ENCODE measurements at regions not wholly inside any gene's neighbourhood (a gene's known extent, or its start where the extent isn't known, plus 50 kb on each side); places are given as distances from the start of the nearest gene placed in this dataset.
"Not testable (repeated sequence)": the region's sequence is repeated elsewhere in the genome, so short reads cannot be mapped to it uniquely, and the experiment has no call there.

DNA sequence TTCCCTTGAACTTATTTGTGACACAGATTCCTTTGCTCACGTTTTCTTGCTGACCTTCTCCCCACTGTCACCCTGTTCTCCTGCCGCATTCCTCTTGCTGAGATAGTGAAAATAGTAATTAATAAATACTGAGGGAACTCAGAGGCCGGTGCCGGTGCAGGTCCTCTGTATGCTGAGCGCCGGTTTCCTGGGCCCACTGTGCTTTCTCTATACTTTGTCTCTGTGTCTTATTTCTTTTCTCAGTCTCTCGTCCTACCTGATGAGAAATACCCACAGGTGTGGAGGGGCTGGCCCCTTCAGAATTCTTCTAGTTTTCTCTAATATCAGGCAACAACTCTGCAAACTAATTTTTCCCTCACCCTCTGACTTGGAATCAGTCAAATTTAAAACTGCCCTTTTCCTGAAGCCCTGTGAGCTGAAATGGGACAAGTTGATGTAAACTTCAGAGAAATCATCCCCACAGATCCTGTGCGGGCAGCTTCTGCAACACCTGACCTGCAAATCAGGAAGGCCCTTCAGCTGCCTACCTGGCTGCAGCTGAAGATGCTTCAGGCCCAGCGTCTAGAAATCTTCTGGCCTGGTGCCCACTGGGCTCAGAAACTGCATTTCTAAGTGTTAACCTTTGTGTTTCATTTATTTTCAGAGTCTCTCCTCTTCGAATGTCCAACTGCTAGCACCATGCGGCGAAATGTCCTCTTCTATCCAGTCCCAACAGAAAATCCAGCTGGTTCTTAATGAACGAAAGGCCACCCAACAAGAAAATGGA, 149.7 kb downstream of the TMEM121 start:
- not testable (repeated sequence) for DNase-seq (ENCODE audit: insufficient read length, low spot score); FAIRE-seq

DNA sequence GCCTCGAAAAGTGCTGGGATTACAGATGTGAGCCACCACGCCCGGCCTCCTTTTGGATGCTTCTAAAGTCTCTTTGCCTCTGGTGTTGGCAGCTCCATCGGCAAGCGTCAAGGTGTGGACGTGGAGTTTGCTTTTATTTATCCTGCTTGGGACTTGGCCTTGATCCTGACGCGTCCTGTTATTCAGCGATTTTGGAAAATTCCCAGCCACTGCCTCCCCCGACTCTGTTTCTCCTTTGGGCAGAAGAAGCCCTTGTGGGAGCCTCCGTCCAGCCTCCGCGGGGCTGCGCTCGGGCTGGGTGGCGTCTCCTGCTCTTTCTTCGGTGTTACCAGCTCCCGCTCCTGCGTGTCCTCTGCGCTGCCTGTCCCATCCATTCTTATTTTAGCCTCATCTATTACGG, 151.7 kb downstream of the TMEM121 start:
- not testable (repeated sequence) for FAIRE-seq; DNase-seq (ENCODE audit: insufficient read length, low spot score)

DNA sequence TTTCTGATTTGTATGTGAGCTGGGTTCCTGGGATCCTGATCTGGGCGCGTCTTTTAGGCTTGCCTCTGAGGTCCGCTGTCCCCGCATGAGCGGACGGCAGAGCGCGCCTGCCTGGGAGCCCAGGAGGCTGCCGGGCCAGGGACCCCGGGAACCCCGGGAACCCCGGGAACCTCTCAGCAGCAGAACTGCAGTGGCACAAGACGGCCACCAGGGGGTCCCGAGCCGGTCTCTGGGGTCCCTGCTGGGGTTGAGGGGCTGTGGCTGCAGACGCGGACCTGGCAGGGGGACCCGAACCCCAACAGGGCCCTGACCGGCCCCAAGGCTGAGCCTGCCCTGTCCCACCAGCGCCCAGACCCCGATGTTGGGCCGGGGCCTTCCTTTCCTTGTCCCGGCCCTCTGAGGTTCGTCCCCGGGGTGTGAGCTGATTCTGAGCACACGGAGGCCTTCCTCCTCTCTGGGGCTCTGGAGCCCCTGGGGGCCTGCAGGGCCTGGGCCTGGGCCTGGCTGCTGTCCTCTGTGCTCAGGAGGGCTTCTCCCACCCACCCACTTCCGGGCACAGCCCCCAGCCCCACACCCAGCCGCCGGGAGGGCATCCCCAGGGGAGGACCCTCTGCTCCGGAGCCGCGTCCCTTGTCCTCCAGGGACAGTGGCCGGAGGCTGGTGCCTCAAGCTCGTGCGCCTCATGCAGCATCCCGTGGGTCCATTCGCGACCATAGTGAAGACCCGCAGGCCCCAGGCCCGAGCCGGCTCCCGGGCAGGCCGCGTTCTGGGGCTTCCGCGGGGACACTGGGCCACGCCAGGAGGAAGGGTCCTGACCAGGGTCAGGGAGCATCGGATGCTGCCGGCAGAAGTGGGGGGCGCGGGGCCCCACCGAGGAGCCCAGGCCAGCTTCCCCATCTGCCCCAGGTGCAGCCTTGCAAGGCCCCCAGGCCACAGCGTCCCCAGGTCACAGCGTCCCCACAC, 152.9 kb downstream of the TMEM121 start:
- DNase-seq (ENCODE audit: insufficient read length, low spot score); FAIRE-seq: not testable (repeated sequence)

DNA sequence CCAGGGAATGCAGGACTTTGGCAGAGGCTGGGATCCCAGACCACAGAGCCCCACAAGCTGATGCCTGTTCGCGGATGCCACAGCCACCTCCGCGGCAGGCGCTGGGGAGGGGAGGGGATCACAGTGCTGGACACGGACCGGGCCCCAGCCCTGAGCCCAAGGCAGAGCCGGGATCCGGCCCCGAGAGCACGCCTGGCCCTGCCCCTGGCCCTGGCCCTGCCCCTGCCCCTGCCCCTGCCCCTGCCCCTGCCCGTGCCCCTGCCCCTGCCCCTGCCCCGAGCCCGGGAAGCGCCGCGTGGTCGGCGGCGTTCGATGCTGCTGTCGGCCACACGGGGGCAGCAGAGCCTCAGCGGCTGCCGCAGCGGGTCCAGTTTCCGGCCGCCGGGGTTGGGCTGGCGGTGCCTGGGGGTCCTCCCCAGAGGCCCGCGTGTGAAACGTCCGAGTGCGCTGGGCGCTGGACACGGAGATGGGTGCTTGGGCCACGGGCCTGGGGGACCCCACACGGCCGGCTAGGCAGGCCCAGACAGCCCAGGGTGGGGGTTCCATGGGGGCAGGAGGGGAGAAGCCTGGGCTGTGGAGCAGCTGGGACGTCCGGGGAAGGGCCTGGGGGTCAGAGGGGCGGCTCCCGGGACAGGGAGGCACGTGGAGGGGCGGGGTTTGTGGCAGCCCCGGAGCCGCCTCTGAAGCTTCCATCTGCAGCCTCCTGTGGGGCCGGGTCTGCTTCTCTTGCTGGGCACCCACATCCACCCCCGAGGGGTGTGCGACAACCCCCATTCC, 153.8 kb downstream of the TMEM121 start:
- FAIRE-seq; DNase-seq (ENCODE audit: insufficient read length, low spot score): not testable (repeated sequence)

DNA sequence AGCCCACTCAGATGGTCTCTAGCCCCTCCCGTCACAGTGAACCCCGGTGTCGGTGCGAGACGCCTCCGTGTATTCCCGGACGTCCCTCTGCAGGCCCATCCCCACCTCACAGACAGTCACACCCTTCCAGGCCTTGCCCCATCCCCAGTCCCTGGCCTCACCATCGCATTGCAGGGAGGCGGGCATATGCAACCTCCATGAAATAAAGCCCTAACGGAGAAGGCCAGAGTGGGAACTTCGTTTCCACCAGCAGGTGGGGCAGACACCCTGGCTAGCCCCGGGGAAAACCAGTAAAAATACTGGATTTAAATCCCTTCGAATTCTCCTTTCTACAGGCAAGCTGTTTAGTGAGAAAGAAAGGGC, 154.3 kb downstream of the TMEM121 start:
- not testable (repeated sequence) for FAIRE-seq; DNase-seq (ENCODE audit: insufficient read length, low spot score)

DNA sequence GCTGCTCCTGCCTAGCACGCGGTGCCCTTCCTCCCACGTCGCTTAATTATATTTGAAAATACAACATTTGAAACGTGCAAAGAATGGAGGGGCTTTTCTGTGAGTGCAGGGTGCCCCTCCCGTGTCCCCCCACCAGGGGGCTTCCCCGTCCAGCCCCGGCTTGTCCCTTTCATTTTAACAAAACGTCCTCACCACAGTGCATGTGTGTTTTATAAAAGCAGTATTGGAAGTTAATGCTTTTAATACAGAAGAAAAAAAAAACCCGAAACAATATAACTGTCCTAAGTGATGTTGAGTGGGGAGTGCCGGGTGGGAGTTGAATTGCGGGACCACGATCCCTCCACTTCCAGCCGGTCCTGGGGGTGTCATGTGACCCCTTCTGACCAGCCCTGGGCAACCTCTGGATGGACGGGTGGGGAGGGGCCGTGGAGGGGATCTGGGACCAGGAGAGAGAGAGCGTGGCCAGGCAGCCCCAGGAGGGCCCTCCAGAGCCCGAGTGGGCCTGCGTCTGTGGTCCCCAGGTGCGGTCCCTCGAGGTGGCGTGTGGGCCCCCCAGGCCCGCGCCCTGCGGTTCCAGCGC, 155.3 kb downstream of the TMEM121 start:
- not testable (repeated sequence) for DNase-seq (ENCODE audit: insufficient read length, low spot score); FAIRE-seq

DNA sequence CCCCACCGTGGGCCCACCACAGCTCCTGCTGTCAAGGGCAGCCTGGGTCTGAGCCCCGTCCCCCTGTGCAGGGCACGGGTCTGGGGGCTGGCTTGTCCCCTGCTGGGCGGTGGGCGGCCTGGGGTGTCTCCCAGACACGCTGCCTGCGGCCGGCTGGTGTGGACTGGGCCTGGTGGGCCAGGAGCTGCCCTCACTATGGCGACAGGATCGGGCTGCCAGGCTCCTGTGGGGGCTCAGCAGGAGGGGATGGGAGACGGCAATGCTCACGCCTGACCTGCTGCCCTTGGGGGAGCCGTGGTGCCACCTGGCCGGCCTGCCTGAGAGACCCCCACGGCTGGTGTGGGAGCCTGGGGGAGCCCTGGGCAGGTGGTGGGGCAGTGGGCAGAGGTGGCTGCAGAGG, 156.1 kb downstream of the TMEM121 start:
- DNase-seq (ENCODE audit: insufficient read length, low spot score); FAIRE-seq: not testable (repeated sequence)

DNA sequence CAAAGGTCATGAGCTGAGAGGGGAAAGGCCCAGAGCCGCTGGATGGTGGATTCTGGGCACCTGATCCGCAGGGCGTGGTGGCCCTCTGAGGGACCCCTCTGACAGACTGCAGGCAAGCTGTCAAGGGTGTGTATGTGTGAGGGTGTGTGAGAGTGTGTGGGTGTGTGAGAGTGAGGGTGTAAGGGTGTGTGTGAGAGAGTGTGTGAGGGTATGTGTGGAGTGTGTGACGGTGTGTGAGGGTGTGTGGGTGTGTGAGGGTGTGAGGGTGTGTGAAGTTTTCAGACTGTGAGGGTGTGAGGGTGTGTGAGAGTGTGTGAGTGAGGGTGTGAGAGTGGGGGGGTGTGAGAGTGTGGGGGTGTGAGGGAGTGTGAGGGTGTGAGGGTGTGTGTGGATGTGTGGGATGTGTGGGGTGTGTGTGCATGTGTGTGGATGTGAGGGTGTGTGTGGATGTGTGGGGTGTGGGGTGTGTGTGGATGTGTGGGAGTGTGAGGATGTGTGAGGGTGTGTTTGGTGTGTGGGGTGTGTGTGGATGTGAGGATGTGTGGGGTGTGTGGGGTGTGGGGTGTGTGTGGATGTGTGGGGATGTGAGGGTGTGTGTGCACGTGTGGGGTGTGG, 156.7 kb downstream of the TMEM121 start:
- FAIRE-seq (no peak), DNase-seq (ENCODE audit: insufficient read length, low spot score) (no peak)
- no peak for TF ChIP-seq POLR2A (IDR thresholded peaks at IDR 0.05; ENCODE audit: low read depth, low read length)

DNA sequence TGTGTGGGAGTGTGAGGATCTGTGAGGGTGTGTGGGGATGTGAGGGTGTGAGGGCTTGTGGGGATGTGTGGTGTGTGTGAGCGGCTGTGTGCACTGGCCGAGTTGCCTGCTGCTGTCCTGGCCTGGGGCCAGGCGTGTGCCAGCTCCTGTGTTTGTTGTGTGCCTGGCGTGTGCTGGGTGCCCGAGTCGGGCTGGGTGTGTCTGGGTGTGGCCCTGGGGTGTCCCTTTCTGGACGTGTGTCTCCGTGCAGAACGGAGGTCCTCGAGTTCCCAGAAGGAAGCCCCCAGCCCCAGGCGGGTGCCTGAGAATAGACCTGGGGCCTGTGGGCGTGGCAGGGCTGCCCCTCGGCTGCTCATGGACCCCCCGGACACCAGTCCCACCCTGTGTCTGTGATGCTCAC, 157.7 kb downstream of the TMEM121 start:
- not testable (repeated sequence) for DNase-seq (ENCODE audit: insufficient read length, low spot score); FAIRE-seq

DNA sequence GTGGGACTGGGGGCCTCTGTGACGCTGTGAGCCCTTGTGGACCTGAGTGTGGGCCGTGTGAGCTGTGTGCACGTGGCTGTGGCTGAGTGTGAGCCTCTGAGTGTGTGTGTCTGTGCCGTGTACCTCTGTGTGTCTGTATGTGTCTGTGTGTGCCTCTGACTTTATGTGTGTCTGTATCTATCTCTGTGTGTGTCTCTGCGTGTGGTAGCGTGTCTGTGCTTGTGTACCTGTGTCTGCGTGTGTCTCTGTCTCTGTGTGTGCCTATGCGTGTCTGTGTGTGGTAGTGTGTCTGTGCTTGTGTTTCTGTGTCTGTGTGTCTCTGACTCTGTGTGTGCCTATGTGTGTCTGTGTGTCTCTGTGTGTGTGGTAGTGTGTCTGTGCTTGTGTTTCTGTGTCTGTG, 158.2 kb downstream of the TMEM121 start:
- FAIRE-seq = not testable (repeated sequence)

DNA sequence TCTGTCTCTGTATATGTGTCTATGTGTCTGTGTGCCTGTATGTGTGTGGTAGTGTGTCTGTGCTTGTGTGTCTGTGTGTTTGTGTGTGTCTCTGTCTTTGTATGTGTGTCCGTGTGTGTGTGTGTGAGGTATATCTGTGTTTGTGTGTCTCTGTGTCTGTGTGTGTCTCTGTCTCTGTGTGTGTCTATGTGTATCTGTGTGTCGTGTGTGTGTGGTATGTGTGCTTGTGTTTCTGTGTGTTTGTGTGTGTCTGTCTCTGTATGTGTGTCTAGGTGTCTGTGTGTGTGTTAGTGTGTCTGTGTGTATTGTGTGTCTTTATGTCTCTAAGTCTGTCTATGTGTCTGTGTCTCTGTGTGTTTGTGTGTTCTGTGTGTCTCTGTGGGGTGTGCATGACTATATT, 158.6 kb downstream of the TMEM121 start:
- no peak for FAIRE-seq
- DNase-seq (ENCODE audit: insufficient read length, low spot score) = no peak
- TF ChIP-seq POLR2A (IDR thresholded peaks at IDR 0.05; ENCODE audit: low read depth, low read length) = no peak

More for the DNA sequence above, 158.2 kb downstream of the TMEM121 start:
- not testable (repeated sequence) for DNase-seq (ENCODE audit: insufficient read length, low spot score)

DNA sequence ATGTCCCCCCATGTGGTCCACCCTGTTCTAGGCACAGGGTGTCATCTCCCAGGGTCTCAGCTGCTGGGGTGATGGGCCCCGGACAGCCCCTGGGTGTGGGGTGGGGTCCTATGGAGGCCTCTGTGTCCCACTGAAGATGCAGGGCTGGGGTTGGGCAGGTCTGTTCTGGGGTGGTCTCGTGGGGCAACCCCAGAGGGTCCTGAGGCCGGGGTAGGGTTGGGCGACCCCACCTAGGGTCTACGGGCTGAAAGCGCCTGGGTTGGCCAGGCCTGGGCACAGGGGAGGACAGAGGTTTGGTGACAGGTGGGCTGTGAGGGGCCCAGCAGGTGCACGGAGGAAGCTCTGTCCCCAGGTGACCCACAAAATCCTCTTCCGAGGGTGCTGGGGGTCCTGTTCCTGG, 159.2 kb downstream of the TMEM121 start:
- not testable (repeated sequence) for DNase-seq (ENCODE audit: insufficient read length, low spot score); FAIRE-seq

DNA sequence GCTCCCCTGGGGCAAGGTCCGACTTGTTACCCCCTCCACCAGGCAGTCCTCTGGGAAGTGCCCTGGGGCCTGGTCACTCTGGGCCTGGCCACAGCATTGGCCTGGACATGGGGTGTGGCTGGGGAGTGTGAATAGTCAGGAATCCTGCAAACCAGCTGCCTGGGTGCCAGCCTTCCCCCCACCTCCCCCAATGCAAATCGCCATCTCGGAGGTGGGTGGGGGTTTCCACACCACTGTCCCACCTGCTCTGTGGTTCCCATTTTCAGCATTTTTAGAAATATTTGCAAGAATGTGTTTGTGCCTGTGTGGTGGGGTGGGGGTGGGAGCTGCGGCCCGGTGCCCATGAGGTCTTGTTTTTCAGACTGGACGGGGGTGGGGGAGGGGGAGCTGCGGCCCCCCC, 159.7 kb downstream of the TMEM121 start:
- not testable (repeated sequence) for DNase-seq (ENCODE audit: insufficient read length, low spot score); FAIRE-seq

DNA sequence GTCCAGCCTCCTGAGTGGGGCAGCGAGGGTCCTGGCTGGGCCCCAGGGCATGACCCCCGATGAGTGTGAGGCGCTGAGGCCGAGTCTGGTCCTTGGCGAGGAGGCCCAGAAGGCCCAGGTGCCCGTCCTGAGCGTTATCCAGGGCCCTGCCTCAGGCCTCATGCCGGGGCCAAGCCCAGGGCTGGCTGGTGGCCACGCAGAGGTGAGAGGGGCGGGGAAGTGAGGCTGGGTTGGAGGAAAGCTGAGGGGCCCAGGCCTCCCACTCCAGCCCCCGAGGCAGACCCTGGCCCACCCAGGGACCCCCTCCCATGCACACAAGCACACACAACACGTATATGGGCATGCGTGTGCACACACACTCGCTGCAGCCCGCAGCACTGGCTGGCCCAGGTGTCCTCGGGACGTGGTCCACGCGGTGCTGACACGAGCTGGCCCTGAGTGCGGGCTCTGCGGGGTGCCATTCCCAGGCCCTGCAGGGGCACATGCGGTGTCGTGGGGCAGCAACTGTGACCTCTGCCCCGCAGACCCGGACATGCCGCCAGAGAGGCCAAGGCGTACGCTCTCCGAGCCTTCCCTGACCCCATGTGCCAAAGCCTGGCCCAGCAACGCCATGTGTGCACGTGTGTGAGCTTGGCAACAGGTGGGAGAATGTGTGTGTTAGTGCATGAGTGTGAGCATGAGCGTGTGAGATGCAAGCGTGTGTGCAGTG, 160.2 kb downstream of the TMEM121 start:
- not testable (repeated sequence) for FAIRE-seq; DNase-seq (ENCODE audit: insufficient read length, low spot score)

DNA sequence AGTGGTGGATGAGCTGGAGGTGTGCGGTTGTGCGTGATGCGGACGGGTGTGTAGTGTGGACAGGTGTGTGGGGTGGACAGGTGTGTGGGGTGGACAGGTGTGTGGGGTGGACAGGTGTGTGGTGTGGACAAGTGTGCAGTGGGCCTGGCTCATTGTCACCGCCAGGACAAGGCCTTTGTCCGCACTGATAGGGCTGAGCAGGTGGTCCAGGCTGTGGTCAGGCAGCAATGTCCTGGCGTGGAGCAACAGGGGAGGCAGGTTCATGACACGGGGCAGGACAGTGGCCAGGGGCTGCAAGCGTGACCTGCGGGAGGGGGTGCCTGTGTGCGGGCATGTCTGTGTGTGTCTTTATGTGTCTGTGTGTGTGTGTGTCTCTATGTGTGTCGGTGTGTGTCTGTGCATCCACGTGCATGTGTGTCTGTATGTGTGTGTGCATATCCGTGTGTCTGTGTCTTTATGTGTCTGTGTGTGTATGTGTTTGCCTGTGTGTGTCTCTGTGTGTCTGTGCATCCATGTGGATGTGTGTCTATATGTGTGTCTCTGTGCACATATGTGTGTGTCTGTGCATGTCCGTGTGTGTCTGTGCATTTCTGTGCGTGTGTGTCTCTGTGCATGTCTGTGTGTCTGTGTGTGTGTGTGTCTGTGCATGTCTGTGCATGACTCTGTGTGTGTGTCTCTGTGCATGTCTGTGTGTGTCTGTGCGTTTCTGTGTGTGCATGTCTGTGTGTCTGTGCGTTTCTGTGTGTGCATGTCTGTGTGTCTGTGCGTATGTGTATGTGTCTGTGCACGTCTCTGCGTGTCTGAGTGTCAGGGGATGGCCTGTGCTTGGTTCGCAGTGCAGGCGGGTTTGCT, 161.0 kb downstream of the TMEM121 start:
- DNase-seq (ENCODE audit: insufficient read length, low spot score); FAIRE-seq: not testable (repeated sequence)

DNA sequence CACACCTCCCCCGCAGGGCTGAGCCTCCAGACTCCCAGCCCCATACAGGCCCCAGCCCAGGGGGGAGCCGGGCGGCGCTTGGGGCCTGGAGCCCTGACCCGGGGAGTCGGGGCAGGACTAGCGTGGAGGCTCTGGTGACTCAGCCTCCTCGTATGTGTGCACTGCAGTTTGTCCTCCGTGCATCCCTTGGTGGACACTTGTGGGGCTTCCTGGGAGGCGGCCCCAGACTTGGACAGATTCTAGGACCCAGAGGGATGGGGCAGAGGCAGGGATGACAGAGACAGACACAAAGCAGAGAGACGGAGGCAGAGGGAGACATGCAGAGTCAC, 161.6 kb downstream of the TMEM121 start:
- not testable (repeated sequence) for FAIRE-seq; DNase-seq (ENCODE audit: insufficient read length, low spot score)

DNA sequence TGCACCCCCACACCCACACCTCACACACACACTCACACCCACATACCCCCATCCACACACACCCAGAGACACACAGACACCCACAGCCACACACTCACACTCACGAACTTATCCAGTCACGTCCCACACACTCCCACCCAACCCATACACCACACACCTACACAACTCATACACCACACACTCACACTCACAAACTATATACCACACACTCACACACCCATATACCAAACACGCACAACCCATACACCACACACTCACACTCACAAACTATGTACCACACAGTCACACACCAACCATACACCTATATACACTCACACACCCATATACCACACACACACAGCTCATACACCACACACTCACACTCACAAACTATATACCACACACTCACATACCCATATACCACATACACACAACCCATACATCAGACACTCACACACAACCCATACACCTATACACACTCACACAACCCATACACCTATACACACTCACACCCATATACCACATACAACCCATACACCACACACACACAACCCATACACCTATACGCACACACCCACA, 162.4 kb downstream of the TMEM121 start:
- not testable (repeated sequence) for FAIRE-seq; DNase-seq (ENCODE audit: insufficient read length, low spot score)

Measured in H54 (cell line).